Muscle of back (tissue), 3 donors: ENCODE measurements at regions not wholly inside any gene's neighbourhood (a gene's known extent, or its start where the extent isn't known, plus 50 kb on each side); places are given as distances from the start of the nearest gene placed in this dataset.

Source experiments
- DNase-seq, 3 donors: peaks; one replicate each; pipeline versions ENCODE4 v3.0.0 to v3.0.0-alpha.2; 2013

DNA sequence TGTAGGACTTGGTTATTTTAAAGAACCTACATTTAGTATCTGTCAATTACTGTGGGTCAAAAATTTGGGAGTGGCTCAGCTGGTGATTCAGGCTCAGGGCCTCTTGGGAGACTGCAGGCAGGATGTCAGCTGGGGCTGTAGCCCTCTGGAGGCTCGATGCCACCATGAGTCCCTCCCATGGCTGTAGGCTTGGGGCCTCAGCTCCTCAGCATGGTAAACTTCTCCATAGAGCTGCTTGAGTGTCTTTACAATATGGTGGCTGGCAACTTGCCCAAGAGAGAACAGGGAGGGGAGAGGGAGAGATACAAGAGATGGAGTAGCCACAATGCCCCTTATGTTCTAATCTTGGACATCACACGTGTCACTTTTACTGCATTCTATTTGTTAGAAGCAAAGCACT lies 470.4 kb downstream of the CDH26 start:
- no peak for DNase-seq

DNA sequence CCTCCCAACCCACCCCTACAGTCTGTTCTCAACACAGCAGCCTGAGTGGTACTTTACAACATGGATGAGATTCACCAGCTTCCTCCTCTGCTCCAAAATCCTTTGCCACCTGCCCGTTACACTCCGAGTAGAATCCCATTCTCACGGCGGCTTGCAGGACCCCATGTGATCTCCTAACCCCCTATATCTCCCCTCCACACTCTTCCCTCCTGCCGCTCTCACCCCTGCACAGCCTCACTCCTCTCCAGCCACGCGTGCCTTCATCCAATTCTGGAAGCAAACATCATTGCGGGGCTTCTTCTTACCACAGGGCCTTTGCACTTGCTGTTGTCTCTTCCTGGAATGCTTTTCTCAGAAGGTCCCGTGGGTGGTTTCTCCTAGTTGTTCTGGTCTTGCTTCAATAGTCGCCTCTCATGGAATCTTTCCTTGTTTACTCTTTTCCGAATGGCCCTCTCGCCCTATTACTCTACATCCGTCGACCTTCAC lies 472.3 kb downstream of the CDH26 start:
- DNase-seq = no peak

- DNase-seq = no peak
These were observed 473.1 kb downstream of the CDH26 start for GRCh38 chr20:60431349-60431748.

GRCh38 chr20:60437418-60437817 lies 479.2 kb downstream of the CDH26 start:
- no peak for DNase-seq

GRCh38 chr20:60446267-60447111 lies 488.3 kb downstream of the CDH26 start:
- no peak for DNase-seq

DNA sequence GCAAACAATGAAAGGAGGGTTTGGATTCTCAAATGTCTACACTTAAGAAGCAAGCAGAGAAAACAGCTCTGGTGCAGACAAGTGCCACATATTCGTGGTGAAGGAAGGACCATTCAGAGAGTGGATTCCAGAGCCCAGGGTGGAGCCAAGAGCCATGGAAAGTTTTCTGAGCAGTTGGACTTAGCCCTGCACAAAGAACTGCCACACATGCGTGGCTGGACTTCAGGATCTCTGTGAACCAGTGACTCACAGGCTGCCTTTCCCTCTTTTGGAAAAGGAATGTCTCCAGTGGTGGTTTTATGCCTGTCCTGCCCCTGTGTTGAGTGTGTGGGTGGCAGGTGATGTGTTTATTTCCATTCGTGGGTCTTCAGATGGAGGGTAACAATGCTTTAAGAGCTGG lies 489.5 kb downstream of the CDH26 start:
- DNase-seq = no peak

GRCh38 chr20:60453388-60454246 lies 495.4 kb downstream of the CDH26 start:
- DNase-seq = peak in 1 of 3 donors; percentile 18

- DNase-seq = no peak
These were observed 496.3 kb downstream of the CDH26 start for GRCh38 chr20:60454491-60454890.

DNA sequence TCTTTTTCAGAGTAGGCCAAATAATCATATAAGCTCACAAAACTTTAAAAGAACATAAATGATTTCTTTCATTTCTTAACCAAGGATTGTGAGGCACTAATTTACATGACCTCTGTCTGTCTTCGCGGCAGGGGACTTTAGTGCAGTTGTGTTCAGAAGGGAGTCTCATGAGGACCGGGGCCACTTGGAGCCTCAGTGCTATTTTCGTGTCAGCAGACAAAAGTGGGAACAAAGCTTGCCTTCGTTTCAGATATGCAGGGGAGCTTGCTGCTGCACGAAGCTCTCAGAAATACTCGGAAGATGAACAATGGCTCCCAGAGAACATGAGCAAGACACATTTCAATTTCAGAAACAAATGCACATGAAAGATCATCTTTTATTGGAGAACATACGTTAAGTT lies 497.0 kb downstream of the CDH26 start:
- no peak for DNase-seq

DNA sequence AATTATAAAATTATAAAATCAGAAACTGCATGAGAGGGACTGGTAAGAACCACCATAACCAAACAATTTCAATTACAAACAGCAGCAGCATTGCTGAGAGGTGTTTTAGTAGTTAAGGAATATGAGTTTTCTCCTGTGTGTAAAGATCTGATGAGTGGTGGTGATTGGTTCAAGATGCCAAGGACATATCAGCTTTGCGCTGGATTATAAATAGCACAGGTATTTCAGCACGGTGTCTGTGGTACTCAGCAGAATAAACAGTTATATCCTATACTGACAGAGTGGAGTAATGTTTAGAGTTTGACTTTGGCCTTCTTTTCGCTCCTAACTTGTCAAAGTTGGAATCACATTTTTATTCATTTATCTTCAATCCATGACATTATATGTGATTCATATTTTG lies 501.0 kb downstream of the CDH26 start:
- no peak for DNase-seq

DNA sequence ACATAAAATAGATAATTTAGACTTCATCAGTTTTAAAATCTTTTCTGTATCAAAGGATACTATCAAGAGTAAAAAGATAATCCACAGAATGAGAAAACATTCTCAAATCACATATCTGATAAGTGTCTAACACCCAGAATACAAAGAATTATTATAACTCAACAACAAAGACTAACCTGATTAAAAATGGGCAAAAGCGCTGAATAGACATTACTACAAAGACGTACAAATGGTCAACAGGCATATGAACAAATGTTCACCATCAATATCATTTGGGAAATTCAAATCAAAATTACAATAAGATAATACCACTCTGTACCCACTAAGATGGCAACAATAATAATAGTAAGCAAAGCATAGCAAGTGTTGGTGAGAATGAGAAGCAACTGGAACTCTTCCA lies 503.8 kb downstream of the CDH26 start:
- DNase-seq = no peak

GRCh38 chr20:60463798-60464197 lies 505.6 kb downstream of the CDH26 start:
- DNase-seq = no peak

- DNase-seq = no peak
These were observed 507.2 kb downstream of the CDH26 start for GRCh38 chr20:60465439-60465838.

DNA sequence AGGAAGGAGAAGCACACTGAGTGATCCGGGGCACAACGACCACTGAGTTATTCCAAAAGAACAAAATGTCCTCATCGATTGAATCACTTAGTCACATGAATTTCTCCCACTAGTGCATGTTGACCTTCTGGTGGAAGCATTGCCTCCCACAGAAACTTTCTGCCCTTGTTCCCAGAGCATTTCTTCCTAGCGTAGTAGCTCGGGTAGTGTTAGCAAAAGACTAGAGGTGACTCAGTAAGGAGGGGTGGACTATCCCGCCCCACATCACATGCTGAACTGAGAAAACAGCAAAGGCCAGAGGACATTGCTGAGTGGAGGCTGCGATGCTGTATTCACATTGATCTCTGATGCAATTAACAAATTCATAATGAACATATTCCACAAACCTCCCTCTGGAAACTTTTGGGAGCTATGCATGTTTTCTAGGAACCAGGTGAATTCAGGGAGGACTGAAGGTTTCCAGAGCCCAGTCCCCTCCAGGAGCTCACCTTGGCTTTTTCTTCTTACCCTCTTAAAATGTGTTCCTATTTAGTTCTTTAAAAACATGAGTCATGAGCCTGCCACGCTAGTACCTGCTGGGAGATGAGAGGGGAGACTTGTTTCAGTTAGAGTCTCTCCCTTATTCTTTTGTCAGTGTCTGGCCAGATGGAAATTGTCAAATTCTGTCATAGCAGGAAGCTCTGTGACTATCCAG lies 507.9 kb downstream of the CDH26 start:
- no peak for DNase-seq

DNA sequence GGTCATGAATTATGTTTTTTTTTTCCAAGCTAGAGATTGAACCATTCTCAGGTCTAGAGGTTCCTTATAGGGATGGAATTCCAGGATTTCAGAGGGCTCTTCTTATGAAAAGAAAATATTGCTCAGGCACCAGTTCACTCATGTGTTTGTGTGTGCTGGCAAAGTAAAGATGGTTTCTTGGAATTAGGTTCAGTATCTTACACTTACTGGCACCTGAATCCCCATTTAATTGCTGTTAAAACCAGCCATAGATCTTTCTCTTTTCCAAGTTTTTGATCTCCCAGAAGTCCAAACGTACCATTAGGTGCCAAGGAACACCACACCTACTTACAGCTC lies 508.4 kb downstream of the CDH26 start:
- DNase-seq = no peak

DNA sequence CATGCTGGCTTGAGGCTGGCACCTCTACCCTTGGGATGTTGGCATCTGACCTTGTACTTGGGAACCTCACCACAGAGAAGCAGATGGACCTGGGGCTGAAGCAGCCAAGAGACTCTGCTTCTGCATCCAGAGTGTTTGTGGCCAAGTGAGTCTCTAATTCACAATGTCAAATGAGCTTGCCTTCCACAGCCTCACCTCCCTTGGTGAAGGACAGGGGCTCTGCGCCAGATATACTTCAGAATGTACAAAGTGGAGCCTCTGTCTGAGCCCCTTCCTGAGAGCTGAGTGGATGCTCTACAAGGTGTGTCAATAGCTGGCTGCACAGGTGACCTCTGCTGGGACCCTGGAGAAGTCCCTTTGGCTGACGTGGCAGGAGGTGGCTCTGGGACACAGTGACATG lies 508.9 kb downstream of the CDH26 start:
- DNase-seq = no peak

GRCh38 chr20:60467771-60468170 lies 509.5 kb downstream of the CDH26 start:
- no peak for DNase-seq

- no peak for DNase-seq
These were observed 511.6 kb downstream of the CDH26 start for GRCh38 chr20:60469829-60470228.

DNA sequence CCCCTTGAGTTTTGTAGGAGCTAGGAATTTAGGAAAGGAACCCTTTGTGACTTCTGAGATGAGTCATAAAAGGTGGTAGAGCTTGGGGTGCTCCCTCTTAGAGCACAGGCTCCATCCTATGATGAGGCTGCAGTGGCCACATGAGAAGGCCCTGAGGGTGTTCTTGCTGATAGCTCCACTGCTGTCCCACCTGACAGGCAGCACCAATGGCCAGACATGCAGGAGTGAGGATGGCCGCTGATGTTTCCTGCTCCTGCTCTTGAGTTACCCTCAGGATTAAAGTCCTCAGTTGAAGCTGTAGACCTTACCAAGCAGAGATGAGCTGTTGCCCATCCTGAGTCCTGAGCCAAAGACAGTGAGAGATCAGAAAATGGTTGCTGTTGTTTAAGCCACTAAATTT lies 512.1 kb downstream of the CDH26 start:
- no peak for DNase-seq

- no peak for DNase-seq
These were observed 515.0 kb downstream of the CDH26 start for GRCh38 chr20:60473211-60473610.

DNA sequence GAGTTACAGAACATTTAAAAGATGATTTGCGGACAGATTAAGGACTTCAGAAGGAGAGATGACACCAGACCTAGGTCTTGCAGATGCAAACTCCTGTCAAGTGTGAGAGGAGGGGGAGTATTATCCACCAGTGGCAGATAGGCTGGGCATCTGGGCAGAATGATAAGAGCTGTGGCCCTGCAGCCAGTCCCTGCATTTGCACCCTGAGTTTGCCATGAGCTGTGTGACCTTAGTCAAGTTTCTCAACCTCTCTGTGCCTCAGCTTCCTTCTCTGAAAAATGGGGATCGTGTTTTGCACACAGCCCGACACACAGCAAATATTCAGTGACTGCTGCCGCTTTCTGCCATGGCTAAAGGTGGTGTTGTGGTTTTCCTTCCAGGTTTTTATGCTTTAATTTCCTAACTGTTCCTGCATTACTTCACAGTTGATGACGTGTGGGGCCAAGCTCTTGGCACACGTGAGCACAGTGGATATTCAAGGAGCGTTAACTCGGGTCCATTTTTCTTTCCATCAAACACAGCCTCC lies 516.2 kb downstream of the CDH26 start:
- no peak for DNase-seq

GRCh38 chr20:60476045-60476444 lies 517.8 kb downstream of the CDH26 start:
- DNase-seq = no peak
